Cardiac muscle cell (in vitro differentiated cells and primary cell): ENCODE measurements at regions not wholly inside any gene's neighbourhood (a gene's known extent, or its start where the extent isn't known, plus 50 kb on each side); places are given as distances from the start of the nearest gene placed in this dataset.

Experiments used
- DNase-seq, 2 donors: peaks; one replicate each; pipeline versions ENCODE4 v3.0.0 to v3.0.0-alpha.2; 2010 to 2017; ENCODE audit warnings: low read depth in 1 of 2, low spot score in 1 of 2
- H3K27ac ChIP-seq: fragments of 200-600 bp; sonication (generic); 2 replicates; pipeline ENCODE4 v1.5.1; 2016
- H3K27me3 ChIP-seq: fragments of 200-600 bp; sonication (generic); 2 replicates; pipeline ENCODE4 v1.6.0; 2016; ENCODE audit warnings: control low read depth
- H3K36me3 ChIP-seq: fragments of 200-600 bp; sonication (generic); 2 replicates; pipeline ENCODE4 v1.5.1; 2016; ENCODE audit warnings: control low read depth
- H3K4me1 ChIP-seq: fragments of 200-600 bp; sonication (generic); 2 replicates; pipeline ENCODE4 v1.8.1; 2017; ENCODE audit warnings: low read depth, mild to moderate bottlenecking, mixed run types
- H3K4me3 ChIP-seq: fragments of 200-600 bp; sonication (generic); 2 replicates; pipeline ENCODE4 v1.5.1; 2016; ENCODE audit warnings: mild to moderate bottlenecking
- H3K9me3 ChIP-seq: fragments of 200-600 bp; sonication (generic); 2 replicates; pipeline ENCODE4 v1.5.1; 2017; ENCODE audit warnings: low read depth, mild to moderate bottlenecking, control low read depth
- CTCF ChIP-seq: IDR thresholded peaks from 2 replicates; pipeline ENCODE4 v1.5.1; 2012; ENCODE audit warnings: low read depth, mild to moderate bottlenecking, low read length

GRCh38 chr1:37161171-37161570 is 126.9 kb upstream of the GRIK3 start:
- Histone ChIP-seq H3K36me3 (no peaks in the 10 kb centered on the region), H3K4me3 (no peak overlapping the region), H3K27ac (no peak overlapping the region), H3K4me1 (no peaks in the 10 kb centered on the region), H3K9me3 (no peaks in the 10 kb centered on the region), H3K27me3 (no peaks in the 10 kb centered on the region)
- TF ChIP-seq CTCF: no peak
- DNase-seq: no peak

GRCh38 chr1:37162059-37162458 is 127.7 kb upstream of the GRIK3 start:
- no peaks in the 10 kb centered on the region for H3K9me3 ChIP-seq
- H3K27me3 ChIP-seq: no peaks in the 10 kb centered on the region
- no peaks in the 10 kb centered on the region for H3K36me3 ChIP-seq
- no peak for DNase-seq
- no peak overlapping the region for H3K27ac ChIP-seq
- no peak for TF ChIP-seq CTCF
- H3K4me3 ChIP-seq: no peak overlapping the region
- H3K4me1 ChIP-seq: no peaks in the 10 kb centered on the region

GRCh38 chr1:37166005-37166404 is 131.7 kb upstream of the GRIK3 start:
- Histone ChIP-seq H3K27me3 (no peaks in the 10 kb centered on the region), H3K4me1 (no peaks in the 10 kb centered on the region), H3K36me3 (no peaks in the 10 kb centered on the region), H3K4me3 (no peak overlapping the region), H3K27ac (no peak overlapping the region), H3K9me3 (no peaks in the 10 kb centered on the region)
- TF ChIP-seq CTCF: no peak
- no peak for DNase-seq

GRCh38 chr1:37167479-37167878 is 133.2 kb upstream of the GRIK3 start:
- Histone ChIP-seq H3K9me3 (no peaks in the 10 kb centered on the region), H3K27ac (no peak overlapping the region), H3K27me3 (peaks cover 1% of the 10 kb centered on the region), H3K36me3 (no peaks in the 10 kb centered on the region), H3K4me3 (no peak overlapping the region), H3K4me1 (no peaks in the 10 kb centered on the region)
- no peak for DNase-seq
- no peak for TF ChIP-seq CTCF

- Histone ChIP-seq H3K4me1 (no peaks in the 10 kb centered on the region), H3K4me3 (no peak overlapping the region), H3K9me3 (no peaks in the 10 kb centered on the region), H3K27ac (no peak overlapping the region), H3K36me3 (no peaks in the 10 kb centered on the region), H3K27me3 (peaks cover 4% of the 10 kb centered on the region)
- no peak for TF ChIP-seq CTCF
- DNase-seq: no peak
These were observed 134.9 kb upstream of the GRIK3 start for GRCh38 chr1:37169241-37169640.

- peaks cover 4% of the 10 kb centered on the region for H3K27me3 ChIP-seq
- H3K4me3 ChIP-seq: no peak overlapping the region
- H3K4me1 ChIP-seq: no peaks in the 10 kb centered on the region
- H3K36me3 ChIP-seq: no peaks in the 10 kb centered on the region
- H3K27ac ChIP-seq: no peak overlapping the region
- no peaks in the 10 kb centered on the region for H3K9me3 ChIP-seq
- no peak for TF ChIP-seq CTCF
- DNase-seq: no peak
These were observed 135.5 kb upstream of the GRIK3 start for GRCh38 chr1:37169743-37170275.
